GM20000 (cell line): ENCODE measurements at regions not wholly inside any gene's neighbourhood (a gene's known extent, or its start where the extent isn't known, plus 50 kb on each side); places are given as distances from the start of the nearest gene placed in this dataset.

ENCODE experiments used
- DNase-seq: peaks from one replicate; pipeline ENCODE4 v3.0.0; 2012; ENCODE audit warnings: low spot score
- TF ChIP-seq, protein P1 (sequence below): IDR thresholded peaks from 2 replicates; pipeline ENCODE4 v1.5.1; 2012; ENCODE audit warnings: mild to moderate bottlenecking, control low read depth; ENCODE audit errors: extremely low read depth, missing control alignments

DNA sequence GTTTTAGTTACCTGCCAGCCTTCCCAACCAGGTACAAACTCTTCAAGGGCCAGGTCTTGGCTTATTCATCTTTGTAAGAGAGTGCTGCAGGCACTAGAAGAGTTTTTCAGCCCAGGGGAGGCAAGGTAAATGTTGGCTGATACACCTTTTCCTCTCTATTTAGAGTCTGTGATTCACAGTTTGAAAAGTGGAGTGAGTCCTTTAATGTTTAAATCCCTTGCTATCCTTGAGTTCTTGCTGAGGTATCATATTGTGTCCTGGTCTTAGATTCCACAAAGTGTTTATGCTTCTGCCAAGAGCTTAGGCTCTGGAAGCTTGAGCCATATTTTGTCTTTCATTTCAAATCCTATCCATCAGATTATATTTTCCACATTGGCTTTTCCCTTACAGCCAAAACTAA lies 52.8 kb upstream of the CITED2 start:
- TF ChIP-seq, protein P1, sequence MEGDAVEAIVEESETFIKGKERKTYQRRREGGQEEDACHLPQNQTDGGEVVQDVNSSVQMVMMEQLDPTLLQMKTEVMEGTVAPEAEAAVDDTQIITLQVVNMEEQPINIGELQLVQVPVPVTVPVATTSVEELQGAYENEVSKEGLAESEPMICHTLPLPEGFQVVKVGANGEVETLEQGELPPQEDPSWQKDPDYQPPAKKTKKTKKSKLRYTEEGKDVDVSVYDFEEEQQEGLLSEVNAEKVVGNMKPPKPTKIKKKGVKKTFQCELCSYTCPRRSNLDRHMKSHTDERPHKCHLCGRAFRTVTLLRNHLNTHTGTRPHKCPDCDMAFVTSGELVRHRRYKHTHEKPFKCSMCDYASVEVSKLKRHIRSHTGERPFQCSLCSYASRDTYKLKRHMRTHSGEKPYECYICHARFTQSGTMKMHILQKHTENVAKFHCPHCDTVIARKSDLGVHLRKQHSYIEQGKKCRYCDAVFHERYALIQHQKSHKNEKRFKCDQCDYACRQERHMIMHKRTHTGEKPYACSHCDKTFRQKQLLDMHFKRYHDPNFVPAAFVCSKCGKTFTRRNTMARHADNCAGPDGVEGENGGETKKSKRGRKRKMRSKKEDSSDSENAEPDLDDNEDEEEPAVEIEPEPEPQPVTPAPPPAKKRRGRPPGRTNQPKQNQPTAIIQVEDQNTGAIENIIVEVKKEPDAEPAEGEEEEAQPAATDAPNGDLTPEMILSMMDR: no peak
- no peak for DNase-seq

DNA sequence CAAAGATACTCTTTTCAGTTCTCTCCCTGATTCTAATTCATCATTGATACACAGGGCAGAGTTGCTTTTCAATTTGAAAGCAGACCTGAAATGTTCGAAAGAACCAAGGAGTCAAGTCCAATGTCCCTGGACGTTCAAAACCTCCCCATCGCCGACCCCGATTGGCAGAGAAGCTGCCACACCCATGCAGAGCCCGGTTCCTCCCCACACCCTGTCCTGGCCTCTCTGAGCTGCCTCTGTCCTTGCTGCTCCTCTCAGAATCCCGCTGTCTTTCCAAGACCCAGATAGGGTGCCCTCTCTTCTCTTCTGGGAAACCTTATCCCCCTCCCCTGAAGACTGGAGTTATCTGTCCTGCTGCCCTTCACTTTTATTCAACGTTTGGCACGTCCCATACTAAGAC lies 52.3 kb upstream of the CITED2 start:
- DNase-seq: no peak

DNA sequence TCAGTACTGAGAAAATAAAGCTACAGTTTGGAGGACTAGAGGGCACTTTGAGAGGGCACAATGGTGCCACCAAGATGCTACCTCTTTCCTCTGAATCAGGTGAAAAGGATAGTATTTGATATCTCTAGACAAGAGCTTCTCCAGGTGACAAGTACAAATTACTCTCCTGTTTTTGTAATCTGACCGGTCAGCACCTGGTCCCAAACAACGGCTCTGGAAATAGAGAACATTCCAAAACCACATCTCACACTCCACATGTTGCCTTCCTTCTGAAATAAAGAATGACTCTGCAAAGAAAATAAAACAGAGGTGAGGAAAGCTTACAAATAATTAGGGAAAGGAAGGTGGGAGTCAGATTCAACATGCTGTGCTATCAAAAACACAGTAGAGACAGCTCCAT lies 51.3 kb upstream of the CITED2 start:
- TF ChIP-seq, protein P1: no peak
- DNase-seq: no peak

More for the DNA sequence above, 52.3 kb upstream of the CITED2 start:
- TF ChIP-seq, protein P1: no peak

DNA sequence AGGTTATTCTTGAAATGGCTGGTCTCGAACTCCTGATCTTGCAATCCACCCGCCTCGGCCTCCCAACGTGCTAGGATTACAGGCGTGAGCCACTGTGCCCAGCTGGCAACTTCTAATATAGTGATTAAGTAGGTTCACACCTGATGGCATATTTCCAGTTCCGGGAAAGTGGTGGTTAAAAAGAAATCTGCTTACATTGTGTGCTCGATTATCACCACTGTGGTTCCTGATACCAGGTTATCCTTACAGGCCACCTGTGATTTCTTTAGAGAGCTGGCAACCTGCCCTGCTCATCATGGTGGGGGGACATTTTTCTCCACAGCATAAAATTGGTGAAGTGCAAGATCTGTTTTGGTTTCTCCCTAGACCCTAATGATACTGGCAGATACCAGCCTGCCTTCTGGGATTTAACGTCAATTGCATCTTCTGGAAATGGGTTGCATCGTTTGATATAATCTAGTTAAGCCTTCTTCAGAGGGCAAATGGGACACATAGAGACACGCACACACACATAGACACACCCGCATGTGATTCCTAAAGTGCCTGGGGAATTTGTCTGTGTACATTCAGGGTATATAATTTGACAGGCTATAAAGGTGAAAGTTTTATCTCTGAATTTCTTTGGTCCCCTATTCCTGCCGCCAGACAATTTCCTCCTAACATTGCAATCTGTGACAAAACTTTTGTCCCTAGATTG lies 49.7 kb upstream of the CITED2 start:
- TF ChIP-seq, protein P1: no peak
- DNase-seq: no peak
